OCI-LY1 (cell line): ENCODE measurements at regions not wholly inside any gene's neighbourhood (a gene's known extent, or its start where the extent isn't known, plus 50 kb on each side); places are given as distances from the start of the nearest gene placed in this dataset.

Source experiments
- EZH2 ChIP-seq: fragments of 200-600 bp; sonication (generic), shearing (Covaris generic); IDR thresholded peaks from 2 replicates; pipeline ENCODE4 v1.8.0; 2017; ENCODE audit warnings: borderline replicate concordance, mixed run types, mild to moderate bottlenecking, antibody characterized with exemption, low read length, moderate library complexity, mixed read lengths
- TF ChIP-seq, protein P1 (sequence below): fragments of 200-600 bp; sonication (generic), shearing (Covaris generic); IDR thresholded peaks from 2 replicates; pipeline ENCODE4 v1.5.1; 2017; ENCODE audit warnings: mild to moderate bottlenecking, antibody characterized with exemption, low read length, moderate library complexity, mixed read lengths

DNA sequence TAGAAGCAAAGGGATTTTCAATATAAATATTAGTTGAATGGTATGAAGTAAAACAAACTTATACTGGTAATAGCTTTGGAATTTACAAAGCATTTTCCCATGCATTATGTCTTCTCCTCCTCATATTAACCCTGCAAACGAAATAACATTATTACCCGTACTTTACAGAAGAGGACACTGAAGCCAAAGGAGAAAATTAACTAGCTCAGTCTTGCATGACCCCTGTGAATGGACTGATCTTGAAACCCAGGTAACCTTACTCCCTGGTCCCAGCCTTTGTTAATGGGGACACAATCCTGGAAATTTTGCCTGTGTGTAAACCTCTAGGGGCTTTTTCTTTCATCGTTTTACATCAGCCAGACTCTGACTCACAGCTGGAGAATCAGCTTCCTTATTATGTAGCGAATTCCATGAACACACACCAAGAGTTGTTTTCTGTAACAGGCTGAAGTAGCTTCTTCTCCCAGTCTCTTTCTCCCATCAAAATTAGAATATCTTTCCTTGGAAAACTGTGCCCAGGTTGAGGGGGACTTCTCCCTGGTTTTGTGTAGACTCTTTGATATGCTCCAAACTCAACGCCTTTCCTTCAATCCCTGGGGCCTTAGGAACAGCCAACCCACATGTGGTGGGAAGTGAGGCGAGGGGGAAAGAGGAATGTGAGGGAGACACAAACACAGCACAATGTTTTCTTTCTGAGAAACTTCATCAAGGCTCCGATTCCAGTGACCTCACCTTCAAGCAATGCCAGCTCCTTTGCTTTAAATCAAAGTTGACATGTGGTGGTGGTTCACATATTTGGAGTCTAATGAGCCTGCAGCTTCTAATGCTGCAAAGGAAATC lies 480.9 kb upstream of the PAPPA start:
- TF ChIP-seq, protein P1, sequence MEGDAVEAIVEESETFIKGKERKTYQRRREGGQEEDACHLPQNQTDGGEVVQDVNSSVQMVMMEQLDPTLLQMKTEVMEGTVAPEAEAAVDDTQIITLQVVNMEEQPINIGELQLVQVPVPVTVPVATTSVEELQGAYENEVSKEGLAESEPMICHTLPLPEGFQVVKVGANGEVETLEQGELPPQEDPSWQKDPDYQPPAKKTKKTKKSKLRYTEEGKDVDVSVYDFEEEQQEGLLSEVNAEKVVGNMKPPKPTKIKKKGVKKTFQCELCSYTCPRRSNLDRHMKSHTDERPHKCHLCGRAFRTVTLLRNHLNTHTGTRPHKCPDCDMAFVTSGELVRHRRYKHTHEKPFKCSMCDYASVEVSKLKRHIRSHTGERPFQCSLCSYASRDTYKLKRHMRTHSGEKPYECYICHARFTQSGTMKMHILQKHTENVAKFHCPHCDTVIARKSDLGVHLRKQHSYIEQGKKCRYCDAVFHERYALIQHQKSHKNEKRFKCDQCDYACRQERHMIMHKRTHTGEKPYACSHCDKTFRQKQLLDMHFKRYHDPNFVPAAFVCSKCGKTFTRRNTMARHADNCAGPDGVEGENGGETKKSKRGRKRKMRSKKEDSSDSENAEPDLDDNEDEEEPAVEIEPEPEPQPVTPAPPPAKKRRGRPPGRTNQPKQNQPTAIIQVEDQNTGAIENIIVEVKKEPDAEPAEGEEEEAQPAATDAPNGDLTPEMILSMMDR, result no peak
- no peak for TF ChIP-seq EZH2
